Prostate gland (tissue), 2 donors: ENCODE measurements at regions not wholly inside any gene's neighbourhood (a gene's known extent, or its start where the extent isn't known, plus 50 kb on each side); places are given as distances from the start of the nearest gene placed in this dataset.

Experiments used
- DNase-seq: peaks from one replicate; pipeline ENCODE4 v3.0.0-alpha.2; 2019; ENCODE audit warnings: low spot score
- H3K27ac ChIP-seq, 2 donors: fragments of 200-600 bp; sonication (generic); 2 replicates each; pipeline ENCODE4 v1.5.1; 2017 to 2019
- H3K27me3 ChIP-seq: fragments of 200-600 bp; sonication (generic); replicated peaks from 2 replicates; pipeline ENCODE4 v1.5.1; 2019; ENCODE audit not compliant: insufficient read depth
- H3K36me3 ChIP-seq, 2 donors: fragments of 200-600 bp; sonication (generic); 1 replicate in 1 of 2; 2 replicates in 1 of 2; pipeline versions ENCODE4 v1.5.1 to v1.8.1; 2017 to 2019
- H3K4me1 ChIP-seq: fragments of 200-600 bp; sonication (generic); replicated peaks from 2 replicates; pipeline ENCODE4 v1.5.1; 2019
- H3K4me3 ChIP-seq, 2 donors: fragments of 200-600 bp; sonication (generic); 2 replicates each; pipeline ENCODE4 v1.5.1; 2017 to 2019
- H3K9me3 ChIP-seq: fragments of 200-600 bp; sonication (generic); 2 replicates; pipeline ENCODE4 v1.5.1; 2017
- CTCF ChIP-seq, 4 experiments: fragments of 200-600 bp in 2 of 4; fragments of 450-650 bp in 2 of 4; sonication (generic) in 2 of 4; IDR thresholded peaks; 1 replicate in 3 of 4; 2 replicates in 1 of 4; pipeline ENCODE4 v1.5.1; 2016 to 2019; ENCODE audit warnings: antibody characterized with exemption in 4 of 4, mild to moderate bottlenecking in 2 of 4, moderate library complexity in 2 of 4
- POLR2A ChIP-seq: fragments of 450-650 bp; IDR thresholded peaks from one replicate; pipeline ENCODE4 v1.6.1; 2016; ENCODE audit warnings: antibody characterized with exemption, mild to moderate bottlenecking
- POLR2AphosphoS5 ChIP-seq: sonication (generic); formaldehyde crosslinking; IDR thresholded peaks from one replicate; pipeline ENCODE4 v1.6.1; 2017; ENCODE audit warnings: antibody characterized with exemption
- WGBS: methylation state at CpG from one replicate; pipeline ENCODE4 v1.1.5; 2018; 5-methylcytosine and 5-hydroxymethylcytosine counted together
- intact Hi-C: fragments of 100-400 bp; cut with DNase I; formaldehyde crosslinking; loops from one replicate; pipeline ENCODE4 v1.14.2; 2022

GRCh38 chr13:60765700-60766411, 368.8 kb downstream of the TDRD3 start:
- Histone ChIP-seq H3K9me3 (no peaks in the 10 kb centered on the region), H3K4me3 (no peak overlapping the region), H3K27me3 (no peaks in the 10 kb centered on the region), H3K4me1 (no peaks in the 10 kb centered on the region), H3K36me3 (no peaks in the 10 kb centered on the region), H3K27ac (no peak overlapping the region)
- TF ChIP-seq POLR2A: no peak
- TF ChIP-seq POLR2AphosphoS5: peak; percentile 36
- TF ChIP-seq CTCF (IDR thresholded peaks at IDR 0.05): no peak
- 44% methylated on average over 5 of the region's 5 CpGs for WGBS
- peak; percentile 38 for DNase-seq
- intact Hi-C loops: no loop called here

DNA sequence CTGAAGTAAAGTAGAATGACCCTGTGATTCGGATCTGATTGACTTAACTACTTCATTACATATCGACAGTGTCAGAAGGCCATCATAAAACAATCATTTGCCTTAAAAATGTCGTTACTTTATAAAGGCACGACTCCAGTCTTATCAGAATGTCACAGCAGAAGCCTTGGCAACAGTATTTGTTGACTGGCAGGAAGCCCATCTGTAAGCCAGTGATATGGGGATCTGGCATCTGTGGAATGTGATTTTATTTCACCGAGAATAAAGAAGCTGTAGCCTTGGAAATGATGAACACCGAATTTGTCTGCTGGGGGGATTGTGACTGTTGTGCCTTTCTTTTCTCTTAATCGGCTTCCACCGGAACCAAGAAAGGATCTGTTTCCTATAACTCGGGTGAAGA, 362.5 kb downstream of the TDRD3 start:
- Histone ChIP-seq H3K4me3 (no peak overlapping the region), H3K27ac (no peak overlapping the region), H3K36me3 (no peaks in the 10 kb centered on the region), H3K27me3 (no peaks in the 10 kb centered on the region), H3K4me1 (no peaks in the 10 kb centered on the region), H3K9me3 (no peaks in the 10 kb centered on the region)
- DNase-seq: peak; percentile 13
- WGBS: 5% methylated on average over 9 of the region's 9 CpGs
- intact Hi-C loops: no loop called here
- TF ChIP-seq CTCF (IDR thresholded peaks at IDR 0.05) (no peak), POLR2A (no peak), POLR2AphosphoS5 (no peak)

- peak; percentile 28 for DNase-seq
- Histone ChIP-seq H3K27me3 (no peaks in the 10 kb centered on the region), H3K36me3 (no peaks in the 10 kb centered on the region), H3K4me1 (no peaks in the 10 kb centered on the region), H3K27ac (no peak overlapping the region), H3K9me3 (no peaks in the 10 kb centered on the region), H3K4me3 (no peak overlapping the region)
- WGBS: 32% methylated on average over 1 of the region's 1 CpG
- intact Hi-C loops: no loop called here
- TF ChIP-seq POLR2A: no peak
- peak; percentile 32 for TF ChIP-seq POLR2AphosphoS5
Observed at GRCh38 chr13:60758637-60759036, 361.6 kb downstream of the TDRD3 start.

DNA sequence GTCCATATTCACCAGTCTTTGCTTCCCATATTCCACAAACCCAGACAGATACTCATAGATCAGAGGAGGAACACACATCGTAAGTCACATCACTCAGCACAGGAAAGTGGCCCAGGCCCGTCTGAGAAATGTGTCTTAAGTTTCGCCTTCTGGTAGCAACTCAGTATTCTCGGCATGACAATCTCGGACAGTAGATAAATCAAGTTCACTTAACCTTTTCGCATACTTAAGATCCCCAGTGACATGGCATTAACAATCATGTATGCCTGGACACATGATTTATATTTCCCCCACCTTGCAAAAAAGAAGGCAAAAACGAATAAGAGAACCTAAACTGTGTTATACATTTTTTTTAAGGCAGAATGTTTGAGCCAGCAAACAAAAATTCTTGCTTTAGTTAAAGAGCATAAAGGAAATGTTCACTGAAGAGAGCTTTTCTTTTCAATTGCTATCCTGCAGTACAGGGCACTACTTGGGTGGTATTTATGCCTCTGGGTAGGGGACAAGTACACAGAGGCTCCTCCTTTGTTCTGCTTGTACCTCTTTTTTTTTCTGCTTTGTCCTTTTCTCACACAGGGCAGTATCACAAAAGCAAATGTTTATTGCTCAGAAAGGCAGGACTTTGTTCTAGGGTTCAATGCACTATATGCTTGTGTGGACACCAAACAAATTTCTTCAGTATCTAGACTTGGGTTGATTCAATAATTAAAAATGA, 360.6 kb downstream of the TDRD3 start:
- Histone ChIP-seq H3K9me3 (no peaks in the 10 kb centered on the region), H3K4me1 (no peaks in the 10 kb centered on the region), H3K27me3 (no peaks in the 10 kb centered on the region), H3K36me3 (no peaks in the 10 kb centered on the region), H3K4me3 (no peak overlapping the region), H3K27ac (no peak overlapping the region)
- no peak for DNase-seq
- TF ChIP-seq POLR2AphosphoS5 (no peak), POLR2A (no peak), CTCF (IDR thresholded peaks at IDR 0.05) (no peak)
- intact Hi-C loops: no loop called here
- WGBS: 64% methylated on average over 7 of the region's 7 CpGs

- no peaks in the 10 kb centered on the region for H3K4me1 ChIP-seq
- TF ChIP-seq CTCF (IDR thresholded peaks at IDR 0.05) (no peak), POLR2A (no peak), POLR2AphosphoS5 (no peak)
- H3K36me3 ChIP-seq: no peaks in the 10 kb centered on the region
- peak; percentile 15 for DNase-seq
- intact Hi-C loops: no loop called here
- no peaks in the 10 kb centered on the region for H3K9me3 ChIP-seq
- WGBS: 29% methylated on average over 5 of the region's 5 CpGs
- H3K4me3 ChIP-seq: no peak overlapping the region
- no peak overlapping the region for H3K27ac ChIP-seq
- no peaks in the 10 kb centered on the region for H3K27me3 ChIP-seq
Observed at GRCh38 chr13:60756306-60756705, 359.3 kb downstream of the TDRD3 start.
